SK-N-SH (cell line): ENCODE measurements at regions not wholly inside any gene's neighbourhood (a gene's known extent, or its start where the extent isn't known, plus 50 kb on each side); places are given as distances from the start of the nearest gene placed in this dataset.

Source experiments
- CTCF ChIA-PET: fragments of 300-600, 350-600 bp; formaldehyde crosslinking; extraction: SDS; loops from one replicate; lab custom pipeline; 2021; lab: Yijun Ruan, JAX
- POLR2A ChIA-PET: fragments of 350-600 bp; sonication (Branson Sonifier 250); formaldehyde crosslinking; extraction: SDS; loops from one replicate; lab custom pipeline; 2020; ENCODE audit warnings: antibody characterized with exemption, inconsistent platforms; lab: Yijun Ruan, JAX
- DNase-seq: peaks from one replicate; pipeline ENCODE4 v3.0.0; 2012
- H2AFZ ChIP-seq: fragments of 200-600 bp; sonication (generic); 2 replicates; pipeline ENCODE4 v1.8.1; 2016; ENCODE audit warnings: antibody characterized with exemption, mild to moderate bottlenecking, low read depth
- H3F3A ChIP-seq: fragments of 200-600 bp; sonication (generic); replicated peaks from 2 replicates; pipeline ENCODE3; 2016; ENCODE audit warnings: antibody characterized with exemption, mild to moderate bottlenecking; ENCODE audit not compliant: insufficient read depth
- H3K27ac ChIP-seq, 2 experiments: fragments of 200-500 bp in 1 of 2; fragments of 200-600 bp in 1 of 2; sonication (Bioruptor generic) in 1 of 2; sonication (generic), shearing (Covaris generic) in 1 of 2; 2 replicates each; pipeline versions ENCODE4 v1.5.1 to v1.6.1; 2014 to 2016; ENCODE audit warnings: low read depth in 2 of 2, inconsistent platforms in 1 of 2, low read length in 1 of 2, mild to moderate bottlenecking in 1 of 2, mixed read lengths in 1 of 2
- H3K27me3 ChIP-seq: fragments of 200-600 bp; sonication (generic), shearing (Covaris generic); 2 replicates; pipeline ENCODE4 v1.6.1; 2016; ENCODE audit warnings: mixed run types; ENCODE audit not compliant: insufficient read depth
- H3K36me3 ChIP-seq, 2 experiments: fragments of 200-500 bp in 1 of 2; fragments of 200-600 bp in 1 of 2; sonication (Bioruptor generic) in 1 of 2; sonication (generic) in 1 of 2; replicated peaks in 1 of 2; 2 replicates each; pipeline versions ENCODE3 to v1.5.1; 2014 to 2016; ENCODE audit warnings: low read length in 1 of 2, mild to moderate bottlenecking in 1 of 2; ENCODE audit not compliant: insufficient read depth in 2 of 2, control insufficient read depth in 1 of 2
- H3K4me1 ChIP-seq, 2 experiments: fragments of 200-500 bp in 1 of 2; fragments of 200-600 bp in 1 of 2; sonication (Bioruptor generic) in 1 of 2; sonication (generic), shearing (Covaris generic) in 1 of 2; 2 replicates each; pipeline versions ENCODE4 v1.5.1 to v1.6.1; 2014 to 2016; ENCODE audit warnings: low read depth in 1 of 2, low read length in 1 of 2, mixed run types in 1 of 2; ENCODE audit not compliant: insufficient read depth in 2 of 2, control insufficient read depth in 1 of 2
- H3K4me2 ChIP-seq: fragments of 200-600 bp; sonication (generic), shearing (Covaris generic); 2 replicates; pipeline ENCODE4 v1.6.1; 2017; ENCODE audit warnings: mixed run types
- H3K4me3 ChIP-seq, 2 experiments: fragments of 200-500 bp in 1 of 2; fragments of 200-600 bp in 1 of 2; sonication (Bioruptor generic) in 1 of 2; sonication (generic), shearing (Covaris generic) in 1 of 2; 2 replicates each; pipeline versions ENCODE4 v1.5.1 to v1.8.1; 2014 to 2016; ENCODE audit warnings: low read depth in 2 of 2, inconsistent platforms in 1 of 2, low read length in 1 of 2, mild to moderate bottlenecking in 1 of 2, mixed read lengths in 1 of 2, moderate library complexity in 1 of 2
- H3K79me2 ChIP-seq: fragments of 200-600 bp; sonication (generic); 2 replicates; pipeline ENCODE4 v1.8.1; 2017; ENCODE audit warnings: mild to moderate bottlenecking; ENCODE audit not compliant: insufficient read depth
- H3K9ac ChIP-seq: fragments of 200-600 bp; sonication (generic); 2 replicates; pipeline ENCODE4 v1.6.1; 2017; ENCODE audit warnings: mixed run types
- H3K9me2 ChIP-seq: fragments of 200-600 bp; sonication (generic); 2 replicates; pipeline ENCODE4 v1.6.1; 2017; ENCODE audit warnings: mixed run types
- H3K9me3 ChIP-seq: fragments of 200-600 bp; sonication (generic); 2 replicates; pipeline ENCODE4 v1.6.1; 2017; ENCODE audit warnings: mixed run types, mild to moderate bottlenecking, moderate library complexity
- H4K20me1 ChIP-seq: fragments of 200-600 bp; sonication (generic); 2 replicates; pipeline ENCODE4 v1.6.1; 2017; ENCODE audit warnings: mild to moderate bottlenecking, mixed run types; ENCODE audit not compliant: insufficient read depth
- EP300 ChIP-seq, 2 experiments: IDR thresholded peaks; 2 replicates each; pipeline versions ENCODE4 v1.4.0 to v1.6.1; 2012; ENCODE audit warnings: borderline replicate concordance in 1 of 2, low read depth in 1 of 2, low read length in 1 of 2
- EZH2phosphoT487 ChIP-seq: fragments of 200-600 bp; sonication (generic); IDR thresholded peaks from 2 replicates; pipeline ENCODE4 v1.6.1; 2017; ENCODE audit warnings: low read depth, mixed run types, mild to moderate bottlenecking, antibody characterized with exemption, moderate library complexity, borderline replicate concordance
- FOXJ3 ChIP-seq: sonication (generic); formaldehyde crosslinking; IDR thresholded peaks from 2 replicates; pipeline ENCODE4 v1.5.1; 2020; ENCODE audit warnings: mild to moderate bottlenecking, missing genetic modification reagents
- GABPA ChIP-seq: IDR thresholded peaks from 2 replicates; pipeline ENCODE4 v1.4.0; 2012; ENCODE audit warnings: low read depth, mild to moderate bottlenecking
- JUND ChIP-seq: IDR thresholded peaks from 2 replicates; pipeline ENCODE4 v1.4.0; 2012
- MXI1 ChIP-seq: IDR thresholded peaks from 2 replicates; pipeline ENCODE4 v1.6.1; 2012; ENCODE audit warnings: mild to moderate bottlenecking, low read depth, low read length, improper control_type of control experiment
- NFIC ChIP-seq: IDR thresholded peaks from 2 replicates; pipeline ENCODE4 v1.4.0; 2012; ENCODE audit warnings: borderline replicate concordance
- NRF1 ChIP-seq: IDR thresholded peaks from 2 replicates; pipeline ENCODE4 v1.6.1; 2012; ENCODE audit warnings: low read depth, mild to moderate bottlenecking, low read length
- RFX5 ChIP-seq: IDR thresholded peaks from 2 replicates; pipeline ENCODE4 v1.6.1; 2012; ENCODE audit warnings: mild to moderate bottlenecking, improper control_type of control experiment, low read length
- RXRA ChIP-seq: IDR thresholded peaks from 2 replicates; pipeline ENCODE4 v1.4.0; 2012; ENCODE audit warnings: low read depth, mild to moderate bottlenecking, borderline replicate concordance
- SMC3 ChIP-seq: IDR thresholded peaks from 2 replicates; pipeline ENCODE4 v1.6.1; 2012; ENCODE audit warnings: low read depth, low read length, improper control_type of control experiment
- TEAD4 ChIP-seq: IDR thresholded peaks from 2 replicates; pipeline ENCODE4 v1.4.0; 2012; ENCODE audit warnings: mild to moderate bottlenecking, borderline replicate concordance; ENCODE audit not compliant: insufficient read depth
- YY1 ChIP-seq: IDR thresholded peaks from 2 replicates; pipeline ENCODE4 v1.4.0; 2012; ENCODE audit warnings: low read depth, mild to moderate bottlenecking
- WGBS: methylation state at CpG from one replicate; pipeline ENCODE4 v1.1.6; 2017; ENCODE audit warnings: low lambda C conversion rate; 5-methylcytosine and 5-hydroxymethylcytosine counted together
- TF ChIP-seq, protein P1 (sequence below): IDR thresholded peaks from 2 replicates; pipeline ENCODE4 v1.4.0; 2012; ENCODE audit warnings: low read depth, borderline replicate concordance
- TF ChIP-seq, protein P2 (sequence below): IDR thresholded peaks from 2 replicates; pipeline ENCODE4 v1.4.0; 2012; ENCODE audit warnings: low read depth, borderline replicate concordance
- TF ChIP-seq, protein P3 (sequence below): IDR thresholded peaks from 2 replicates; pipeline ENCODE4 v1.6.1; 2012; ENCODE audit warnings: mild to moderate bottlenecking, low read depth, low read length, moderate library complexity
- TF ChIP-seq, protein P4 (sequence below): fragments of 150-350 bp; IDR thresholded peaks from 2 replicates; pipeline ENCODE4 v1.6.1; 2017; ENCODE audit warnings: antibody characterized with exemption, low read length, low read depth, borderline replicate concordance
- TF ChIP-seq, protein P5 (sequence below): fragments of 200-600 bp; sonication (generic); IDR thresholded peaks from 2 replicates; pipeline ENCODE4 v1.6.1; 2017; ENCODE audit warnings: antibody characterized with exemption, mild to moderate bottlenecking, moderate library complexity

DNA sequence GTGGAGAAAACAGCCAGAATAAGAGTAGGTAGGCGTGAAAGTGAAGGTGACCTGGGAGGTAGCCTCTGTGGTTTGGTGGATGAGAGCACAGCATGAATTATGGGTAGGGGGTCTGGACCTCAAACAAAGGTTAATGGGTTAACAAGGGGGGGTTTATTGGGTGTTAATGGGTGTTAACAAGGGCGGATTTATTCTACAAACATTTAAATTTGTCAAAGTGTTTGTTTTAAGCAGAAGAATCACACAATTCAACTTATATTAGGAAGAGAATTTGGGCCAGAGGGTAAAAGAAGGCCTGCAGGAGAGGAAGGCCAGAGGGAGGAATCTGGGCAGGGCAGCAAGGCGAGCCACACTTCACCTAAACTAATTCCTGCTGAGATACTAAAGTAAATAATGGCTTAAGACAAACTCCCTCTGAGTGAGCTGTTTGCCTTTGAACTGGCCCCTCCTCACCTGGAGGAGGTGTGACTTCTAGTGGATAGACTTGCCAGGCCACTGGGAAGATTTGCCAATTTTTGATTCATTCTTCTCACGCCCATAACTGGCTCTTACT is 191.7 kb downstream of the GIPC2 start:
- WGBS = 58% methylated on average over 4 of the region's 4 CpGs
- H3K4me2 ChIP-seq = no peak overlapping the region
- no peaks in the 10 kb centered on the region for H3K9me3 ChIP-seq
- ChIA-PET POLR2A (no interaction called here), CTCF (no interaction called here)
- no peak overlapping the region for H2AFZ ChIP-seq
- no peaks in the 10 kb centered on the region for H3K36me3 ChIP-seq
- peaks cover 0 to 4% of the 10 kb centered on the region in 2 experiments; a peak in 1 of 4 replicates for H3K4me1 ChIP-seq
- H3K79me2 ChIP-seq = no peaks in the 10 kb centered on the region
- H3F3A ChIP-seq = no peaks in the 10 kb centered on the region
- TF ChIP-seq JUND (no peak), YY1 (no peak), MXI1 (no peak), NFIC (no peak), TEAD4 (no peak), RFX5 (no peak), FOXJ3 (CRISPR knock-in tag) (no peak), EP300 (IDR thresholded peaks at IDR 0.05; ENCODE audit: borderline replicate concordance in 1 of 2, low read depth in 1 of 2, low read length in 1 of 2) (no peak), NRF1 (no peak), RXRA (no peak), EZH2phosphoT487 (no peak), SMC3 (no peak), GABPA (no peak)
- TF ChIP-seq, protein P1, sequence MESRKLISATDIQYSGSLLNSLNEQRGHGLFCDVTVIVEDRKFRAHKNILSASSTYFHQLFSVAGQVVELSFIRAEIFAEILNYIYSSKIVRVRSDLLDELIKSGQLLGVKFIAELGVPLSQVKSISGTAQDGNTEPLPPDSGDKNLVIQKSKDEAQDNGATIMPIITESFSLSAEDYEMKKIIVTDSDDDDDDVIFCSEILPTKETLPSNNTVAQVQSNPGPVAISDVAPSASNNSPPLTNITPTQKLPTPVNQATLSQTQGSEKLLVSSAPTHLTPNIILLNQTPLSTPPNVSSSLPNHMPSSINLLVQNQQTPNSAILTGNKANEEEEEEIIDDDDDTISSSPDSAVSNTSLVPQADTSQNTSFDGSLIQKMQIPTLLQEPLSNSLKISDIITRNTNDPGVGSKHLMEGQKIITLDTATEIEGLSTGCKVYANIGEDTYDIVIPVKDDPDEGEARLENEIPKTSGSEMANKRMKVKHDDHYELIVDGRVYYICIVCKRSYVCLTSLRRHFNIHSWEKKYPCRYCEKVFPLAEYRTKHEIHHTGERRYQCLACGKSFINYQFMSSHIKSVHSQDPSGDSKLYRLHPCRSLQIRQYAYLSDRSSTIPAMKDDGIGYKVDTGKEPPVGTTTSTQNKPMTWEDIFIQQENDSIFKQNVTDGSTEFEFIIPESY = no peak
- TF ChIP-seq, protein P2, sequence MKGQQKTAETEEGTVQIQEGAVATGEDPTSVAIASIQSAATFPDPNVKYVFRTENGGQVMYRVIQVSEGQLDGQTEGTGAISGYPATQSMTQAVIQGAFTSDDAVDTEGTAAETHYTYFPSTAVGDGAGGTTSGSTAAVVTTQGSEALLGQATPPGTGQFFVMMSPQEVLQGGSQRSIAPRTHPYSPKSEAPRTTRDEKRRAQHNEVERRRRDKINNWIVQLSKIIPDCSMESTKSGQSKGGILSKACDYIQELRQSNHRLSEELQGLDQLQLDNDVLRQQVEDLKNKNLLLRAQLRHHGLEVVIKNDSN = no peak
- TF ChIP-seq, protein P3, sequence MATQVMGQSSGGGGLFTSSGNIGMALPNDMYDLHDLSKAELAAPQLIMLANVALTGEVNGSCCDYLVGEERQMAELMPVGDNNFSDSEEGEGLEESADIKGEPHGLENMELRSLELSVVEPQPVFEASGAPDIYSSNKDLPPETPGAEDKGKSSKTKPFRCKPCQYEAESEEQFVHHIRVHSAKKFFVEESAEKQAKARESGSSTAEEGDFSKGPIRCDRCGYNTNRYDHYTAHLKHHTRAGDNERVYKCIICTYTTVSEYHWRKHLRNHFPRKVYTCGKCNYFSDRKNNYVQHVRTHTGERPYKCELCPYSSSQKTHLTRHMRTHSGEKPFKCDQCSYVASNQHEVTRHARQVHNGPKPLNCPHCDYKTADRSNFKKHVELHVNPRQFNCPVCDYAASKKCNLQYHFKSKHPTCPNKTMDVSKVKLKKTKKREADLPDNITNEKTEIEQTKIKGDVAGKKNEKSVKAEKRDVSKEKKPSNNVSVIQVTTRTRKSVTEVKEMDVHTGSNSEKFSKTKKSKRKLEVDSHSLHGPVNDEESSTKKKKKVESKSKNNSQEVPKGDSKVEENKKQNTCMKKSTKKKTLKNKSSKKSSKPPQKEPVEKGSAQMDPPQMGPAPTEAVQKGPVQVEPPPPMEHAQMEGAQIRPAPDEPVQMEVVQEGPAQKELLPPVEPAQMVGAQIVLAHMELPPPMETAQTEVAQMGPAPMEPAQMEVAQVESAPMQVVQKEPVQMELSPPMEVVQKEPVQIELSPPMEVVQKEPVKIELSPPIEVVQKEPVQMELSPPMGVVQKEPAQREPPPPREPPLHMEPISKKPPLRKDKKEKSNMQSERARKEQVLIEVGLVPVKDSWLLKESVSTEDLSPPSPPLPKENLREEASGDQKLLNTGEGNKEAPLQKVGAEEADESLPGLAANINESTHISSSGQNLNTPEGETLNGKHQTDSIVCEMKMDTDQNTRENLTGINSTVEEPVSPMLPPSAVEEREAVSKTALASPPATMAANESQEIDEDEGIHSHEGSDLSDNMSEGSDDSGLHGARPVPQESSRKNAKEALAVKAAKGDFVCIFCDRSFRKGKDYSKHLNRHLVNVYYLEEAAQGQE = no peak
- TF ChIP-seq, protein P4, sequence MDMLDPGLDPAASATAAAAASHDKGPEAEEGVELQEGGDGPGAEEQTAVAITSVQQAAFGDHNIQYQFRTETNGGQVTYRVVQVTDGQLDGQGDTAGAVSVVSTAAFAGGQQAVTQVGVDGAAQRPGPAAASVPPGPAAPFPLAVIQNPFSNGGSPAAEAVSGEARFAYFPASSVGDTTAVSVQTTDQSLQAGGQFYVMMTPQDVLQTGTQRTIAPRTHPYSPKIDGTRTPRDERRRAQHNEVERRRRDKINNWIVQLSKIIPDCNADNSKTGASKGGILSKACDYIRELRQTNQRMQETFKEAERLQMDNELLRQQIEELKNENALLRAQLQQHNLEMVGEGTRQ = no peak
- TF ChIP-seq, protein P5, sequence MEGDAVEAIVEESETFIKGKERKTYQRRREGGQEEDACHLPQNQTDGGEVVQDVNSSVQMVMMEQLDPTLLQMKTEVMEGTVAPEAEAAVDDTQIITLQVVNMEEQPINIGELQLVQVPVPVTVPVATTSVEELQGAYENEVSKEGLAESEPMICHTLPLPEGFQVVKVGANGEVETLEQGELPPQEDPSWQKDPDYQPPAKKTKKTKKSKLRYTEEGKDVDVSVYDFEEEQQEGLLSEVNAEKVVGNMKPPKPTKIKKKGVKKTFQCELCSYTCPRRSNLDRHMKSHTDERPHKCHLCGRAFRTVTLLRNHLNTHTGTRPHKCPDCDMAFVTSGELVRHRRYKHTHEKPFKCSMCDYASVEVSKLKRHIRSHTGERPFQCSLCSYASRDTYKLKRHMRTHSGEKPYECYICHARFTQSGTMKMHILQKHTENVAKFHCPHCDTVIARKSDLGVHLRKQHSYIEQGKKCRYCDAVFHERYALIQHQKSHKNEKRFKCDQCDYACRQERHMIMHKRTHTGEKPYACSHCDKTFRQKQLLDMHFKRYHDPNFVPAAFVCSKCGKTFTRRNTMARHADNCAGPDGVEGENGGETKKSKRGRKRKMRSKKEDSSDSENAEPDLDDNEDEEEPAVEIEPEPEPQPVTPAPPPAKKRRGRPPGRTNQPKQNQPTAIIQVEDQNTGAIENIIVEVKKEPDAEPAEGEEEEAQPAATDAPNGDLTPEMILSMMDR = no peak
- H3K27ac ChIP-seq = no peak overlapping the region
- no peak overlapping the region for H3K9ac ChIP-seq
- H3K4me3 ChIP-seq = no peak overlapping the region
- no peaks in the 10 kb centered on the region for H3K9me2 ChIP-seq
- H3K27me3 ChIP-seq = no peaks in the 10 kb centered on the region
- DNase-seq = no peak
- no peaks in the 10 kb centered on the region for H4K20me1 ChIP-seq
